ENCODE measurements at regions not wholly inside any gene's neighbourhood (a gene's known extent, or its start where the extent isn't known, plus 50 kb on each side); places are given as distances from the start of the nearest gene placed in this dataset.
"Not testable (repeated sequence)": the region's sequence is repeated elsewhere in the genome, so short reads cannot be mapped to it uniquely, and the experiment has no call there.

DNA sequence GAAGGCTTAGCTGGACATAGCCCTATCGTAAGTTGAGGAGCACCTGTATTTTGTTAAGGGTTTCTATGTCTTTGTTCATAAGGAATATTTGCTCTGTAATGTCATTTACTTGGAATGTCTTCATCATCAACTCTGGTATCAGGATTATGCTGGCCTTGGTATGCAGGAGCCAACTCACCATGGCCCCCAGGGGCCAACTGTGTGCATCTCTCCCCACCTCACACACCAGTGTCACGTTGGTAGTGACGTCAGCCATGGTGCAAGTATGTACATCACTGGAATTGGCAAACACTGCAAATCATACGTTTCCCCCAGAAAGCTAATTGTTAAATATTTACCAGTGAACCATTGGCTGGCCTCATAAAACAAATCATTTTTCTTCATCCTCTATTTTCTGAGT is 70.8 kb downstream of the YTHDF1 start:
- DNase-seq (ENCODE audit: low read depth) = no peak

GRCh38 chr20:63142933-63143332 is 73.0 kb downstream of the YTHDF1 start:
- DNase-seq (ENCODE audit: low read depth) = no peak

DNA sequence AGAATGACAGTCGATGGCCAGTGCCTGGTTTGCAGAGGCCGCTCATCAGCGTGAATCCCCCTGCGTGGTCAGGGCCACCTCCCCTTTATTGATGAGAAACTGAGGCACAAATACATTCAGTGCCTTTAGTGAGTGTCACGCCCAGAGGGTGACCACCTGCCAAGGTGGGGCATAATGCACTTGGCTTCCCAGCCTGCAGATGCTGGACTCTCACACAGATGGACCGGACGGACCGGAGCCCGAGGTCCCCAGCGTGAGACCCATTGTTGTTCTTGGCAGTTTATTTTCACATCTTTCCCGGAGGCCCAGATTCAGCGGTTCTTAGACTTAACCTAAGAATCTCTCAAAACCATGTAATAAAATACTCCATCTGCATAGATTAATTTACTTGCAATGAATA is 74.4 kb downstream of the YTHDF1 start:
- no peak for DNase-seq (ENCODE audit: low read depth)

DNA sequence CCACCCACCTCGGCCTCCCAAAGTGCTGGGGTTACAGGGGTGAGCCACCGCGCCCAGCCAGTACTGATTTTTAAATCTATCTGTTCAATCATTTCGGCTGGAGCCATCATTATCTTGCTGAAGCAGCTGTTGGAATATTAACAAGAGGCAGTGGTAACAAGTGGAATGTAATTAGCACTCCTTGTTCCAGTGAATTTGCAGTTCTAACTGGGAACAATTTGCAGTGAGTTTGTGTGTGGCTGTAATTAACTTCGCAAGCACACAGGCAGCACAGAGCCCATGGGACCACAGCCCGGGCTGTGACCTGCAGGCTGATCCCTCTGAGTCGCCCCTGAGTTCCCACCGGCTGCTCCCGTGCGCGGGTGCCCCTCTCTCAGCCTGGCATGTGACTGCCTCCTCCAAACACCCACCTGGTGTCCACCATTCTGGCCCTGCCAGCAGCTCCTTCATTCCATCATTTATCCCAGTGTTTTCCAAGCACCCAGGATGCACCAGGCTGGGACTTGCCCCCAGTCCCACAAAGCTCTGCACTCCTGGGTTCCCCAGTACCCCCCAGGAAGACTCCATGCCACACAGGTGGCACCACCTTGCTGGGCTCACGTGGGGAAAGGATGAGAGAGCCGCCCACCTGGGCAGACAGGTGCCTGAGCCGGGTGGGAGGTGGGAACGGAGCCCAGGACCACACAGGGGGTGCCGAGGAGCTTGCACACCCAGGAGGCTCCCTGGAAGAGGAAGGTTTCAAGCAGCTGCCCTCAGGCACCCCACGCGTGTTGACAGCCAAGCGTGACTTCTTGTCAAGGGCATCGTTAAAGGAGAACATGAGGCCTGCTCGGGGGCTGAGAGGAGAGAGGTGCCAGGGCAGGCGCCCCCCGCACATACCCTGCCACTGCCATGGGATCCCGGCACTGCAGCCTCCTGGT is 75.2 kb downstream of the YTHDF1 start:
- DNase-seq (ENCODE audit: low read depth) = no peak

DNA sequence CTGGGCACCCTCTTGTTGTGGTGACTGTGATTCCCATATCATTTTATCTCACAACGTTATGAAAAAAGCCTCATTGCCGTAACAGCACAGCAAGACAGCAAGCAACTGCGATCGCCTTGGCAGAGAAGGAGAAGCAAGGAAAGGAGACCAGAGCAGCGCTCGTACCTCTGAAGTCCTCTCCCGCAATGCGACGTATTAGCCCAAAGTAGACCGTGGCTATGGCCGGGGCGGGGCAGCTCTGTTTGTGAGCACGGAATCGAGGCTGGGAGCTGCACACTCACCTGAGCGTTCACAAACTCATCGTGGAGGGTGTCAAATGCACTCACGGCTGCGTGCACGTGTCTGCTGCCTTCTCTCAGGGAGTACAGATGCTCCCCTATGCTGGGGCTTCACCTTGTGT is 76.1 kb downstream of the YTHDF1 start:
- DNase-seq (ENCODE audit: low read depth) = no peak

- no peak for DNase-seq (ENCODE audit: low read depth)
These were observed 76.6 kb downstream of the YTHDF1 start for GRCh38 chr20:63139356-63139755.

DNA sequence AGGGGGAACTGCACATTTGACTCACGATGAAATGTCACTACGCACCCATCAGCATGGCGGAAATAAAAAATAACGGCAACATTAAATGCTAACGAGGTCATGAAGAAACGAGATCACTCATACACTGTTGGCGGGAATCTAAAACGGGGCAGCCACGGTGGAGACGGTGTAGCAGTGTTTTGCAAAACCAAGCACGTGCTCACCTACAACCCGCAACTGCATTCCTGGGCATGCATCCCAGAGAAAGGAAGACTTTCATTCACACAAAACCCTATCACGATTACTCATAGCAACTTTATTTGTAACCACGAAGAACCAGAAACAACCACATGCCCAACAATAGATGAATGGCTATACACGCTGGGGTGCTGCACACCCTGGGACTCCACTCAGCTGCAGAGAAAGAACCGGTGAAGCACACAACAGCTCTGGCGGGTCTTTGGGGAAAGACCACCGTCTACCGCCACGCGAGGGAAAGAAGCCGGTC is 77.0 kb downstream of the YTHDF1 start:
- no peak for DNase-seq (ENCODE audit: low read depth)

GRCh38 chr20:63137851-63138415 is 78.0 kb downstream of the YTHDF1 start:
- DNase-seq (ENCODE audit: low read depth) = no peak

GRCh38 chr20:63136296-63136695 is 79.6 kb downstream of the YTHDF1 start:
- no peak for DNase-seq (ENCODE audit: low read depth)

DNA sequence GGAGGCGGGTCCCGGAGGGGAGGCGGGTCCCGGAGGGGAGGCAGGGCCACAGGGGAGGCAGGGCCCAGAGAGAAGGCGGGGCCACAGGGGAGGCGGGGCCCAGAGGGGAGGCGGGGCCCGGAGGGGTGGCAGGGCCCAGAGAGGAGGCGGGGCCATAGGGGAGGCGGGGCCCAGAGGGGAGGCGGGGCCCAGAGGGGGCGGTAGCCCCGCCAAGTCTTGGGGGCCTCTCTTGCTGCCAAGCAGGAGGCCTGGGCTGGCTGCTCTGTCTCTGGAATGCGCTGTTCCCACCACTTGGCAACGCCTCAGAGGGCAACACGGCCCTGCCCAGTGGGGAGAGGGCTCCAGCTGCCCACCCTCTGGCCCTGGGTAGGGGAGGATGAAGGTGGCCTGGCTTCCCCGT is 80.5 kb downstream of the YTHDF1 start:
- DNase-seq (ENCODE audit: low read depth) = no peak

DNA sequence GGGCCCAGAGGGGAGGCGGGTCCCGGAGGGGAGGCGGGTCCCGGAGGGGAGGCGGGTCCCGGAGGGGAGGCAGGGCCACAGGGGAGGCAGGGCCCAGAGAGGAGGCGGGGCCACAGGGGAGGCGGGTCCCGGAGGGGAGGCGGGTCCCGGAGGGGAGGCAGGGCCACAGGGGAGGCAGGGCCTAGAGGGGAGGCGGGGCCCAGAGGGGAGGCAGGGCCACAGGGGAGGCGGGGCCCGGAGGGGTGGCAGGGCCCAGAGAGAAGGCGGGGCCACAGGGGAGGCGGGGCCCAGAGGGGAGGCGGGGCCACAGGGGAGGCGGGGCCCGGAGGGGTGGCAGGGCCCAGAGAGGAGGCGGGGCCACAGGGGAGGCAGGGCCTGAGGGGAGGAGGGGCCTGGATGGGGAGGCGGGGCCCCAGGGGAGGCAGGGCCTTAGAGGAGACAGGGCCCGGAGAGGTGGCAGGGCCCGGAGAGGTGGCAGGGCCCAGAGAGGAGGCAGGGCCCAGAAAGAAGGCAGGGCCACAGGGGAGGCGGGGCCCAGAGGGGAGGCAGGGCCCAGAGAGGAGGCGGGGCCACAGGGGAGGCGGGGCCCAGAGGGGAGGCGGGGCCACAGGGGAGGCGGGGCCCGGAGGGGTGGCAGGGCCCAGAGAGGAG is 81.1 kb downstream of the YTHDF1 start:
- not testable (repeated sequence) for DNase-seq (ENCODE audit: low read depth)

- no peak for DNase-seq (ENCODE audit: low read depth)
These were observed 81.7 kb downstream of the YTHDF1 start for GRCh38 chr20:63134201-63134612.

- DNase-seq (ENCODE audit: low read depth) = no peak
These were observed 82.3 kb downstream of the YTHDF1 start for GRCh38 chr20:63133481-63134091.

DNA sequence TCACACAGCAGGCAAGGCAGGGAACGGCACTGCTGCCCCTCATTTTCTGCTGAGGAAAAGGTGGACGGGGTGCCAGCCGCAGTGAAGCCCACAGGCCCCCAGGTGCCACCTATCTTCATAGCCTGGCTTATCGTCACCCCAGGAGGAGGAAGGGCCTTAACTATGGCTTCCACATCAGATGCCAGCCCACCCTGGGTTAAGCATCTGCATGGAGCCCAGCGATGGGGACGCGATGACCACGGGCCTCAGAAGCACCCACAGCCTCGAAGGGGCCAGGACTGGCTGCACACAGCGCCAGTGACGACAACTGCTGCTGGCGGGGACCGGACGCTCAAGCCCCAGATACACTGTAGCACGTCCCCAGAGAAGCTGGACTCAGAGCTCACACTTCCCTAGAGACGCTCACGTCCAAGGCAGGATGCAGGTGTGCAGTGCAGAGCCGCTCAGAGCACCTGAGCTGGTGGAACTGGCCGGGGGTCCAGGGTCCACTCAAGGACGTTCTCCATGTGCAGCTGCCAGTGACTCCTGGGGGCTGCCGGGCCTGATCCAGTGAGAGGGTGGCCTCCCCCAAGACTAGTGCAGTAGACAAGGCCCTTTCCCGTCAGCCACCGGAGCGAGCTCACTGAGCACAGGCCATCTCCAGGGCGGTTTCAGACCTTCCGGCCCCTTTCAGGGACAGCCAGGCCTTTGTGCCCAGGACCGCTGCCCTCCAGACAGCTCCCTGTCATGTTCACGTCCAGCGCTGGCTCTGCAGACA is 83.0 kb downstream of the YTHDF1 start:
- no peak for DNase-seq (ENCODE audit: low read depth)

GRCh38 chr20:63132131-63132714 is 83.7 kb downstream of the YTHDF1 start:
- no peak for DNase-seq (ENCODE audit: low read depth)

GRCh38 chr20:63130658-63131577 is 85.0 kb downstream of the YTHDF1 start:
- DNase-seq (ENCODE audit: low read depth) = no peak

GRCh38 chr20:63129991-63130657 is 85.8 kb downstream of the YTHDF1 start:
- DNase-seq (ENCODE audit: low read depth) = no peak

DNA sequence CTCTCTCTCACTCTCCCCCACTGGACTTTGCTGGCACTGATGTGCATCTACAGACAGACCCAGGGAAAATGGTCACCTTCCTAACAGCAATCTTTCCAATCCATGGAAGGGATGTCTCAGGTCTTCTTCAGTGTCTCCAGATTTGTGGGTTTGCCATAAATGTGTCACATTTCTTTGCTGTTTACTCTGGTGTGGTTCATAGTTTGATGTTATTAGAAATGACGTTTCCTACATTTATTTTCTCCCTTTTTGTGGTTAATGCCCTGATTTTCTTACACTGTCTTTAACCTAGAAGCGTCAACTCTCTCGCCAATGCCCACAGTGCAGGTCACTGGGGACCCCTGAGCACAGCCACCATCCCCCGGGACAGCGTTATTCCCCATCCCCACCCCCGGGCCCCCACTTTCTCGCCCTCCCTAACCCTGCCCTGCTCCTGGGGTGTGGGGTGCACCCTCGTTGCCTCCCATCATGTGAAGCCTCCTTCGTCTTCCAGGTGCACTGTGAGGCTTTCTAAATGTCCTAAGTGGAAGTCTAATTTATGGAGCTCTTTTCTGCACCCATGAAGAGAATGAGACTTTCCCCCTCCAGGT is 86.5 kb downstream of the YTHDF1 start:
- no peak for DNase-seq (ENCODE audit: low read depth)

DNA sequence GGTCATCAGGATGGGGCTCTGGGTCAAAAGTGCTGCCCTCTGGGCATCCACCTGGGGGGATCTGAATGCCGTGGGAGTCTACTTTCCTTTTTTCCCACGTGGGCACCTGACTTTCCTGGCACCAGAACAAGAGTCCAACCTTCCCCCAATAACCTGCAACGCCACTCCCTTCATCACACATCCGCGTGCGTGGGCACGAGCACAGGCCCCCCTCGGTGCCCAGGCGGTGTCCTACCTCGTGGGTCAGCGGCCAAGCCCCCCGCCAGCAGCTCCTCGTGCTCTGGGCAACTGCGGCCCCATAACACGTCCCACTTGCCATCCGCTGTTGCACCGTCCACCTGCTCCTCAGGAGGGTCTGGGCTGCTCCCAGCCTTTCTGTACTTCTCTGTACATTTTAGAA is 87.0 kb downstream of the YTHDF1 start:
- no peak for DNase-seq (ENCODE audit: low read depth)
